Naive thymus-derived CD4-positive, alpha-beta T cell (primary cell): ENCODE measurements at regions not wholly inside any gene's neighbourhood (a gene's known extent, or its start where the extent isn't known, plus 50 kb on each side); places are given as distances from the start of the nearest gene placed in this dataset.

Experiments used
- ATAC-seq: fragments of 150-1000 bp; cut with Tn5 transposase; 2 replicates; pipeline ENCODE4 v1.10.0; 2021; ENCODE audit warnings: mild to moderate bottlenecking, moderate library complexity
- CTCF ChIA-PET: fragments of 350-600 bp; sonication (Branson Sonifier 250); formaldehyde crosslinking; loops from one replicate; lab custom pipeline; 2021; ENCODE audit warnings: antibody characterized with exemption; lab: Charles Lee
- POLR2A ChIA-PET: fragments of 350-600 bp; sonication (Branson Sonifier 250); formaldehyde crosslinking; loops from one replicate; lab custom pipeline; 2021; ENCODE audit warnings: antibody characterized with exemption, inconsistent platforms; lab: Charles Lee
- DNase-seq, 9 donors: peaks; one replicate each; pipeline versions ENCODE4 v3.0.0 to v3.0.0-alpha.2; 2020 to 2022; ENCODE audit warnings: mixed read lengths in 1 of 9
- H3K27ac ChIP-seq: one replicate; pipeline ENCODE4 v1.7.0; 2013; ENCODE audit warnings: mild to moderate bottlenecking, low read depth, low read length, moderate library complexity
- H3K27me3 ChIP-seq, 2 donors: one replicate each; pipeline ENCODE4 v1.7.0; 2013; ENCODE audit warnings: low read length in 2 of 2, mild to moderate bottlenecking in 2 of 2, moderate library complexity in 2 of 2; ENCODE audit not compliant: control insufficient read depth in 2 of 2, insufficient read depth in 2 of 2
- H3K36me3 ChIP-seq, 3 experiments: 1 replicate in 2 of 3; 2 replicates in 1 of 3; pipeline ENCODE4 v1.7.0; 2013; ENCODE audit warnings: low read length in 3 of 3, mild to moderate bottlenecking in 3 of 3, moderate library complexity in 1 of 3; ENCODE audit not compliant: insufficient read depth in 3 of 3, control insufficient read depth in 2 of 3
- H3K4me1 ChIP-seq, 2 donors: one replicate each; pipeline ENCODE4 v1.7.0; 2013; ENCODE audit warnings: low read length in 2 of 2, mild to moderate bottlenecking in 2 of 2, moderate library complexity in 1 of 2; ENCODE audit not compliant: control insufficient read depth in 2 of 2, insufficient read depth in 2 of 2
- H3K4me3 ChIP-seq: 2 replicates; pipeline ENCODE4 v1.7.0; 2013; ENCODE audit warnings: mild to moderate bottlenecking, low read length
- H3K9me3 ChIP-seq, 3 experiments: 1 replicate in 2 of 3; 2 replicates in 1 of 3; pipeline ENCODE4 v1.7.0; 2013; ENCODE audit warnings: low read length in 3 of 3; ENCODE audit not compliant: control insufficient read depth in 2 of 3
- H3K27ac Mint-ChIP-seq, 9 donors: one replicate each; pipeline ENCODE4 v1.8.0; 2020 to 2022; ENCODE audit warnings: mixed read lengths in 9 of 9, mild to moderate bottlenecking in 8 of 9, moderate library complexity in 5 of 9, inconsistent platforms in 2 of 9
- H3K27me3 Mint-ChIP-seq, 5 donors: one replicate each; pipeline ENCODE4 v1.8.0; 2021 to 2022; ENCODE audit warnings: mixed read lengths in 5 of 5, mild to moderate bottlenecking in 1 of 5
- H3K36me3 Mint-ChIP-seq, 5 donors: one replicate each; pipeline ENCODE4 v1.8.0; 2020 to 2022; ENCODE audit warnings: mixed read lengths in 5 of 5, mild to moderate bottlenecking in 3 of 5, inconsistent platforms in 1 of 5
- H3K4me1 Mint-ChIP-seq, 7 donors: one replicate each; pipeline ENCODE4 v1.8.0; 2020 to 2022; ENCODE audit warnings: mixed read lengths in 7 of 7, mild to moderate bottlenecking in 3 of 7, inconsistent platforms in 1 of 7
- H3K4me3 Mint-ChIP-seq, 10 donors: one replicate each; pipeline ENCODE4 v1.8.0; 2020 to 2022; ENCODE audit warnings: mild to moderate bottlenecking in 10 of 10, mixed read lengths in 10 of 10, moderate library complexity in 6 of 10, inconsistent platforms in 2 of 10
- H3K9me3 Mint-ChIP-seq, 11 donors: one replicate each; pipeline ENCODE4 v1.8.0; 2020 to 2022; ENCODE audit warnings: mixed read lengths in 11 of 11, mild to moderate bottlenecking in 4 of 11, inconsistent platforms in 1 of 11, moderate library complexity in 1 of 11
- intact Hi-C, 2 donors: fragments of 100-400 bp; cut with micrococcal nuclease; formaldehyde crosslinking; loops; one replicate each; pipeline ENCODE4 v1.15.1; 2023

DNA sequence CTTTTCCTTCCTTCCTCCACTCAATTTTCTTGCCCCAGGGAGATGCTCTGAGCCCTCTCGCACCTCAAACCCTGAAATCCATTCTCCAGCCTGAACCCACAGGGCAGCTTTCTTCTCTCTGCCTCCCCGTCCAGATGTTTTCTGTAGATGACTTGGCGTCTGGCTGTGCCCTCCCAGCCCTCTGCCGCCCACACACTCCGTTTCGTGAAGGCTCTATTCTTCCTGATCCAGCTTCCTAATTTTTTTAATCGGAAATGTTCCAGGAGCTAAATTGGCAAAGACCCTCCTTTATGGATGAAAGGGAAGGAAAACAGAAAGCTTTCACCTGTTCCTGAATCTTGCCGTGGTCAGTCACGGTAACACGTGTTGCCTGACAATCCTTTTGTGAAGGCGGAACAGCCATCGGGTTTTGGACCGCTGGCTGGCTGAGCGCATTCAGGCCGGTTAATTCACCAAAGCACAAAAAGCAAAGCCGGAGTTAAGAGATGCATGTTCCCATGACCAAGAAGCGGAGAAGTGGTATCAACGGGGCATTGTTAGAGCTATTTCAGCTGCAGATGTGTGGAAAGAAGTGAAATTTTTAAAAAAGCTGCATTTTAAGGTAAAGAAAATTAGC, 70.2 kb upstream of the FBRSL1 start:
- peaks cover 2 to 8% of the 10 kb centered on the region in 2 donors for H3K4me1 ChIP-seq

DNA sequence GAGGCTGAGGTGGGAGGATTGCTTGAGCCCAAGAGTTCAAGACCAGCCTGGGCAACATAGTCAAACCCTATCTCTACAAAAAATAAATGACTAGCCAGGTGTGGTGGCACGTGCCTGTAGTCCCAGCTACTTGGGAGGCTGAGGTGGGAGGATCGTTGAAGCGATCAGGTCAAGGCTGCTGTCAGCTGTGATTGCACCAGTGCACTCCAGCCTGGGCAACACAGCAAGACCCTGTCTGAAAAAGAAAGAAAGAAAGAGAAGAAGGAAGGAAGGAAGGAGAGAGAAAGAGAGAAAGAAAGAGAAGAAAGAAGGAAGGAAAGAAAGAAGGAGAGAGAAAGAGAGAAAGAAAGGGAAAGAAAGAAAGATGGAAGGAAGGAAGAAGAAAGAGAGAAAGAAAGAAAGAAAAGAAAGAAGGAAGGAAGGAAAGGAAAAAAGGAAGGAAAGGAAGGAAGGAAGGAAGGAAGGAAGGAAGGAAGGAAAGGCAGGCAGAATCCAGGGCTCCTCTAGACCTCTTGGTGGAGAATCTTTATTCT, 71.5 kb upstream of the FBRSL1 start:
- ChIA-PET POLR2A (no interaction called here), CTCF (interaction anchor here (6.3 kb wide), 1 partner anchor 105 kb away, joined by 56 read pairs; no protein-coding TSS in a partner anchor)
- Histone ChIP-seq H3K9me3 (no peaks in the 10 kb centered on the region), H3K27me3 (no peaks in the 10 kb centered on the region), H3K4me3 (no peak overlapping the region), H3K36me3 (no peaks in the 10 kb centered on the region), H3K4me1 (peaks cover 5 to 15% of the 10 kb centered on the region in 2 donors), H3K27ac (no peak overlapping the region)
- no peaks in the 10 kb centered on the region for H3K36me3 Mint-ChIP-seq
- H3K27ac Mint-ChIP-seq, result peak overlapping the region in 3 of 9 donors; percentile 30 to 64 (median 41)
- no peak overlapping the region for H3K4me3 Mint-ChIP-seq
- peaks cover 0 to 4% (median 0%) of the 10 kb centered on the region in 11 donors for H3K9me3 Mint-ChIP-seq
- H3K27me3 Mint-ChIP-seq, result peaks cover 0 to 19% (median 0%) of the 10 kb centered on the region in 5 donors
- ATAC-seq (no peak), DNase-seq (no peak)
- intact Hi-C loops, result loop anchor here in 1 of 2 donors (5.0 kb wide), 1 partner anchor 69 kb away; no protein-coding TSS in a partner anchor
- peaks cover 5 to 20% (median 8%) of the 10 kb centered on the region in 7 donors for H3K4me1 Mint-ChIP-seq

More for the DNA sequence above, 70.2 kb upstream of the FBRSL1 start:
- H3K4me1 Mint-ChIP-seq, result peaks cover 4 to 20% (median 8%) of the 10 kb centered on the region in 7 donors
- no peaks in the 10 kb centered on the region for H3K36me3 ChIP-seq
- DNase-seq, result no peak
- CTCF ChIA-PET, result interaction anchor here (1.3 to 6.3 kb wide), 2 partner anchors 30 to 104 kb away, joined by 3 to 56 read pairs; no protein-coding TSS in a partner anchor
- H3K27me3 Mint-ChIP-seq, result peaks cover 0 to 19% (median 0%) of the 10 kb centered on the region in 5 donors
- no peaks in the 10 kb centered on the region for H3K9me3 ChIP-seq
- H3K27ac ChIP-seq, result no peak overlapping the region
- no peaks in the 10 kb centered on the region for H3K27me3 ChIP-seq
- intact Hi-C loops, result loop anchor here in 1 of 2 donors (2.0 to 5.0 kb wide), 2 partner anchors 68 to 143 kb away; no protein-coding TSS in a partner anchor
- H3K4me3 ChIP-seq, result no peak overlapping the region
- POLR2A ChIA-PET, result interaction anchor here (0.9 to 1.4 kb wide), 2 partner anchors 69 to 191 kb away, joined by 3 to 4 read pairs; partner anchors contain the start of gene LRCOL1
- H3K4me3 Mint-ChIP-seq, result no peak overlapping the region
- H3K36me3 Mint-ChIP-seq, result no peaks in the 10 kb centered on the region
- H3K27ac Mint-ChIP-seq, result peak overlapping the region in 1 of 9 donors; percentile 48
- H3K9me3 Mint-ChIP-seq, result peaks cover 0 to 4% (median 0%) of the 10 kb centered on the region in 11 donors
- ATAC-seq, result no peak

DNA sequence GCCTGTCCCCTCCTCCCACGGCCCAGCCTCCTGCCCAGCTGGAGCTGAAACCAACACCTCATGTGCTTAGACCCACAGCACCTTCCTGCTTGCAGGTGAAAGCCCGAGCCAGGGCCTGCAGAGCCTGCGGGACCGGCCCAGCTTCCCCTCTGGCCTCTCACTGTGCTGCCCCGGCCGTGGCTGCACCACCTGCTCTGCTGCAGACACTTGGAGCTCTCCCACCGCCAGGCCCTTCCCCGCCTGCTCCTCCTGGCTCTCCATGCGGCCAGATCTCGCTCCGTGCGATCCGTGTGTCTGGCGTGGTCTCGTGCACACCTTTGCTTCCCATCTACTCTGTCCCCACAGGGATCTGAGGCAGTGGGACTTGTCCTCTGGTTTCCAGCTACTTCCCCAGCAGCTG, 72.2 kb upstream of the FBRSL1 start:
- Mint-ChIP-seq H3K27me3 (peaks cover 0 to 19% (median 0%) of the 10 kb centered on the region in 5 donors), H3K4me1 (peaks cover 2 to 14% (median 5%) of the 10 kb centered on the region in 7 donors), H3K9me3 (peaks cover 0 to 2% (median 0%) of the 10 kb centered on the region in 11 donors), H3K36me3 (no peaks in the 10 kb centered on the region), H3K4me3 (no peak overlapping the region), H3K27ac (peak overlapping the region in 1 of 9 donors; percentile 14)
- ATAC-seq (no peak), DNase-seq (no peak)
- Histone ChIP-seq H3K9me3 (no peaks in the 10 kb centered on the region), H3K27ac (no peak overlapping the region), H3K27me3 (no peaks in the 10 kb centered on the region), H3K4me3 (no peak overlapping the region), H3K36me3 (no peaks in the 10 kb centered on the region), H3K4me1 (peaks cover 5 to 15% of the 10 kb centered on the region in 2 donors)
- ChIA-PET POLR2A (no interaction called here), CTCF (interaction anchor here (0.8 to 6.3 kb wide), 2 partner anchors 106 to 197 kb away, joined by 3 to 56 read pairs; no protein-coding TSS in a partner anchor)
- intact Hi-C loops, result loop anchor here in 1 of 2 donors (5.0 kb wide), 1 partner anchor 70 kb away; no protein-coding TSS in a partner anchor

DNA sequence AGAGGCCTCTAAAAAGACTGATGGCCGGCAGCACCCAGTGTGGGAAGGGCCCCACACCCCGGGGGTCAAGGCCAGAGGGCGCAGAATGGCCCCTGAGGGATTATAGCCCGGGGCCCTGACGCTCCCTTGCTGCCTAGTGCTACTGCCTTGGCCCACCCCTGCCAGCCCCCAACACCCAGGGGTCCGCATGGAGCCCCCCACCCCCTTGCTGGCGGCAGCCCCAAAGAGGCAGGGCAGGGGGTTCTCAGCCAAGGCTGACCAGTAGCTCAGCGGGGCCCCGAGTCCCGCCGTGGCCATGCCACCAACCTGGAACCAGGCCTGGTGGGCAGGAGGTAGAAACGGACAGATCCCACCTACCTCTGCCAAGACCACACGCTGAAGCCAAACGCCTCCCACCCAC, 73.1 kb upstream of the FBRSL1 start:
- ATAC-seq, result no peak
- Histone ChIP-seq H3K9me3 (no peaks in the 10 kb centered on the region), H3K4me3 (no peak overlapping the region), H3K4me1 (peaks cover 5 to 15% of the 10 kb centered on the region in 2 donors), H3K27ac (no peak overlapping the region), H3K27me3 (no peaks in the 10 kb centered on the region), H3K36me3 (no peaks in the 10 kb centered on the region)
- Mint-ChIP-seq H3K9me3 (no peaks in the 10 kb centered on the region), H3K27ac (no peak overlapping the region), H3K4me3 (no peak overlapping the region), H3K4me1 (peaks cover 0 to 7% (median 2%) of the 10 kb centered on the region in 7 donors), H3K27me3 (peaks cover 0 to 17% (median 0%) of the 10 kb centered on the region in 5 donors), H3K36me3 (no peaks in the 10 kb centered on the region)
- ChIA-PET POLR2A (no interaction called here), CTCF (interaction anchor here (2.8 to 6.3 kb wide), 2 partner anchors 13 to 107 kb away, joined by 13 to 56 read pairs; no protein-coding TSS in a partner anchor)
- intact Hi-C loops, result loop anchor here in 1 of 2 donors (5.0 kb wide), 1 partner anchor 70 kb away; no protein-coding TSS in a partner anchor
- no peak for DNase-seq

DNA sequence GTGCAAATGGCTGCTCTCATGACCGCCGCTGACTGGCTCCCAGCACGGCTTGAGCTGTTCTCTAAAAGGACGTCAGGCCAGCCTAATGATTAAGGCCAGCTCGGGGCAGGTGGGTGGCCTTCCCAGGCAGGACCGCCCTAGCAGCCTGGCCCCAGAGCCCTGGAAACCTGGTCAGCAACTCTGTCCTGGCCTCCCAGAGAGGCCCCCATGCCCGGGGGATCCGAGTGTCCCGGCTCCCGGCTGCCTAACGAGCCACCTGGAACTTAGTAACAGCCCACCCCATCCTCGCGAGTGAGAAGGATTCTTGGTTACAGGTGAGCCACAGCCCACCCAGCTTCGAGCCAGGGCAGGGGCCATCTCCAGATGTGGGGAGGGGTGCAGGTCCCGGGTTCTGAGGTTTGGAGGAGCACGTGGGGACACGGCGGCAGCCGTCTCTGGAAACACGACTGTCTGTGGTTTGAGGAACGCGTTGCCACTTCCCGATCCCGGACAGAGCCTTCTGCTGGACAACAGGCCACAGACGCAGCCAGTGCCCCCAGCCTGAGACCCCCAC, 73.8 kb upstream of the FBRSL1 start:
- ChIA-PET CTCF (interaction anchor here (1.1 to 6.3 kb wide), 8 partner anchors 14 to 200 kb away, joined by 3 to 56 read pairs (median 8); no protein-coding TSS in a partner anchor), POLR2A (interaction anchor here (1.9 kb wide), 1 partner anchor 72 kb away, joined by 6 read pairs; no protein-coding TSS in a partner anchor)
- Histone ChIP-seq H3K4me1 (peaks cover 5 to 15% of the 10 kb centered on the region in 2 donors), H3K27ac (no peak overlapping the region), H3K36me3 (no peaks in the 10 kb centered on the region), H3K27me3 (no peaks in the 10 kb centered on the region), H3K9me3 (no peaks in the 10 kb centered on the region), H3K4me3 (no peak overlapping the region)
- Mint-ChIP-seq H3K36me3 (no peaks in the 10 kb centered on the region), H3K27me3 (peaks cover 0 to 12% (median 0%) of the 10 kb centered on the region in 5 donors), H3K4me1 (peaks cover 0 to 5% (median 3%) of the 10 kb centered on the region in 7 donors), H3K9me3 (peaks cover 0 to under 1% (median 0%) of the 10 kb centered on the region in 11 donors), H3K4me3 (peak overlapping the region in 1 of 10 donors; percentile 56), H3K27ac (no peak overlapping the region)
- DNase-seq (no peak), ATAC-seq (no peak)
- intact Hi-C loops, result loop anchor here in 1 of 2 donors (5.0 kb wide), 1 partner anchor 71 kb away; no protein-coding TSS in a partner anchor
